ENCODE measurements at regions not wholly inside any gene's neighbourhood (a gene's known extent, or its start where the extent isn't known, plus 50 kb on each side); places are given as distances from the start of the nearest gene placed in this dataset.

GRCh38 chr2:145002624-145003023, 482.7 kb upstream of the ZEB2 start:
- intact Hi-C loops (cut with micrococcal nuclease): no loop called here

DNA sequence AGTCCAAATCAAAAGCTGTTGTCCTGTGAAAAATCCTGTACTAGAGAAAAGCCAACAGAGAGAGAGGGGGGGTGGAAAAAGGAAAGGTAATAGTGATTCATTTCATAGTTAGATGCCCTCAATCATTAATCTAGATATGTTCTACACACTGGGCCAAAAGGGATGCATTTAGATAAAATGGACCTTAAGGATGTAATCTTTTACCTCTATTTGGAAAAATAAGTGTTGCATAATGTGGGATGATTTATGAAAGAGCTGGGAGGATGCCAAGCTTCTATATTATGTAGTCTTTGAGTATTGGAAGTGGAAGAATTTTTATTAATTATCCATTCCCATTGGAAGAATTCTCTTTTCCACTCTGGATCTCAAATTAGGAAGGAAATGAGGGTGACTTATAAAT, 480.5 kb upstream of the ZEB2 start:
- Histone ChIP-seq H3K4me2 (replicated peaks; ENCODE audit: low read depth, low read length, poor library complexity, severe bottlenecking) (no peak overlapping the region), H3K9me3 (ENCODE audit: control extremely low read depth in 1 of 3, control insufficient read depth in 2 of 3, insufficient read depth in 1 of 3, low read length in 2 of 3) (no peaks in the 10 kb centered on the region), H3K79me2 (ENCODE audit: control insufficient read depth, insufficient read depth, low read length) (no peaks in the 10 kb centered on the region), H3K27me3 (replicated peaks in 1 of 4; ENCODE audit: control extremely low read depth in 1 of 4, control insufficient read depth in 3 of 4, insufficient read depth in 4 of 4, low read length in 3 of 4) (no peaks in the 10 kb centered on the region), H3K4me3 (ENCODE audit: control extremely low read depth in 1 of 5, extremely low read depth in 1 of 5, insufficient read depth in 1 of 5, low read depth in 2 of 5, low read length in 4 of 5) (no peak overlapping the region), H3K9ac (ENCODE audit: low read length) (no peak overlapping the region), H4K20me1 (ENCODE audit: control insufficient read depth, insufficient read depth, low read length, poor library complexity, severe bottlenecking) (no peaks in the 10 kb centered on the region), H3K36me3 (replicated peaks in 1 of 2; ENCODE audit: control extremely low read depth in 1 of 2, control insufficient read depth in 1 of 2, extremely low read depth in 1 of 2, insufficient read depth in 2 of 2, low read length in 1 of 2) (no peaks in the 10 kb centered on the region), H3K4me1 (ENCODE audit: control insufficient read depth in 2 of 2, insufficient read depth in 2 of 2, low read length in 2 of 2) (no peaks in the 10 kb centered on the region), H3K27ac (ENCODE audit: low read length in 2 of 2) (no peak overlapping the region), H2AFZ (ENCODE audit: insufficient read depth, low read depth, low read length, poor library complexity, severe bottlenecking) (no peak overlapping the region)
- H3K4me3 Mint-ChIP-seq: no peak overlapping the region
- DNase-seq: no peak
- no peaks in the 10 kb centered on the region for H3K9me3 Mint-ChIP-seq (ENCODE audit: insufficient read depth)
- no peak for ATAC-seq (ENCODE audit: low read depth)
- no peak overlapping the region for H3K27ac Mint-ChIP-seq
- no peaks in the 10 kb centered on the region for H3K4me1 Mint-ChIP-seq
- no peaks in the 10 kb centered on the region for H3K27me3 Mint-ChIP-seq
- CTCF ChIA-PET: no interaction called here
- no peak for TF ChIP-seq EZH2 (IDR thresholded peaks at IDR 0.05; ENCODE audit: borderline replicate concordance, insufficient read depth, low read depth, low read length, poor library complexity, severe bottlenecking)
- no peak for TF ChIP-seq CTCF (IDR thresholded peaks at IDR 0.05)
- intact Hi-C loops (cut with micrococcal nuclease): no loop called here
- POLR2A ChIA-PET: no interaction called here

More at GRCh38 chr2:145002624-145003023, 482.7 kb upstream of the ZEB2 start:
- POLR2A ChIA-PET: no interaction called here
- Histone ChIP-seq H4K20me1 (ENCODE audit: control insufficient read depth, insufficient read depth, low read length, poor library complexity, severe bottlenecking) (no peaks in the 10 kb centered on the region), H3K27ac (ENCODE audit: low read length in 2 of 2) (no peak overlapping the region), H3K79me2 (ENCODE audit: control insufficient read depth, insufficient read depth, low read length) (no peaks in the 10 kb centered on the region), H3K4me3 (ENCODE audit: control extremely low read depth in 1 of 5, extremely low read depth in 1 of 5, insufficient read depth in 1 of 5, low read depth in 2 of 5, low read length in 4 of 5) (no peak overlapping the region), H2AFZ (ENCODE audit: insufficient read depth, low read depth, low read length, poor library complexity, severe bottlenecking) (no peak overlapping the region), H3K27me3 (replicated peaks in 1 of 4; ENCODE audit: control extremely low read depth in 1 of 4, control insufficient read depth in 3 of 4, insufficient read depth in 4 of 4, low read length in 3 of 4) (no peaks in the 10 kb centered on the region), H3K4me1 (ENCODE audit: control insufficient read depth in 2 of 2, insufficient read depth in 2 of 2, low read length in 2 of 2) (no peaks in the 10 kb centered on the region), H3K9me3 (ENCODE audit: control extremely low read depth in 1 of 3, control insufficient read depth in 2 of 3, insufficient read depth in 1 of 3, low read length in 2 of 3) (no peaks in the 10 kb centered on the region), H3K9ac (ENCODE audit: low read length) (no peak overlapping the region), H3K36me3 (replicated peaks in 1 of 2; ENCODE audit: control extremely low read depth in 1 of 2, control insufficient read depth in 1 of 2, extremely low read depth in 1 of 2, insufficient read depth in 2 of 2, low read length in 1 of 2) (no peaks in the 10 kb centered on the region), H3K4me2 (replicated peaks; ENCODE audit: low read depth, low read length, poor library complexity, severe bottlenecking) (no peak overlapping the region)
- Mint-ChIP-seq H3K27me3 (no peaks in the 10 kb centered on the region), H3K27ac (no peak overlapping the region), H3K4me1 (no peaks in the 10 kb centered on the region), H3K9me3 (ENCODE audit: insufficient read depth) (no peaks in the 10 kb centered on the region), H3K4me3 (no peak overlapping the region)
- CTCF ChIA-PET: no interaction called here
- WGBS (ENCODE audit: insufficient coverage): 100% methylated on average over 1 of the region's 1 CpG
- ATAC-seq (ENCODE audit: low read depth): no peak
- no peak for TF ChIP-seq CTCF (IDR thresholded peaks at IDR 0.05)
- no peak for TF ChIP-seq EZH2 (IDR thresholded peaks at IDR 0.05; ENCODE audit: borderline replicate concordance, insufficient read depth, low read depth, low read length, poor library complexity, severe bottlenecking)
- DNase-seq: no peak
